Left colon (tissue), 2 donors: ENCODE measurements at regions not wholly inside any gene's neighbourhood (a gene's known extent, or its start where the extent isn't known, plus 50 kb on each side); places are given as distances from the start of the nearest gene placed in this dataset.

Experiments
- ATAC-seq: fragments of 200-7000 bp; cut with Tn5 transposase; one replicate; pipeline ENCODE4 v1.9.1; 2020; ENCODE audit warnings: mild to moderate bottlenecking, moderate library complexity
- DNase-seq, 2 donors: peaks; one replicate each; pipeline ENCODE4 v3.0.0-alpha.2; 2020
- intact Hi-C, 2 donors: fragments of 100-400 bp; cut with DNase I in 1 of 2; cut with micrococcal nuclease in 1 of 2; formaldehyde crosslinking; loops; one replicate each; pipeline versions ENCODE4 v1.11.2 to v1.14.0; 2022; cut with DNase I, micrococcal nuclease
- donor health status: DM: no; HTN: no; CAD: no.
- donor health status: DM: yes; HTN: yes; CAD: no.

DNA sequence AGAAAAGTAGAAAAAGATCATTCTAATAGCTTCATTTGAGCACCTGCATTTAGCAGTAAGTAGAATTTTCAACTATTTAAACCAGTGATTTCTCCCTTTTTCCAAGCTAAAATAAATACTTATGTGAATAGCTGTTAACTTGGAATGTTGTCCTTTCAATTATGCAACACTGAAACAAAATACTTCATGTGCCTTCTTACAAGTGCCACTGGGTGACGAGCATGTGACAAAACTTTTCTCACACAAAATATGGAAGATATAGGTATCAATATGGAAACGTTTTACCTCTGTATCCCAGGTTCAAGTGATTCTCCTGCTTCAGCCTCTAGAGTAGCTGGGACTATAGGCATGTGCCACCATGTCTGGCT, 708.3 kb downstream of the STIM2 start:
- ATAC-seq (no peak), DNase-seq (no peak)
- intact Hi-C loops, result no loop called here

DNA sequence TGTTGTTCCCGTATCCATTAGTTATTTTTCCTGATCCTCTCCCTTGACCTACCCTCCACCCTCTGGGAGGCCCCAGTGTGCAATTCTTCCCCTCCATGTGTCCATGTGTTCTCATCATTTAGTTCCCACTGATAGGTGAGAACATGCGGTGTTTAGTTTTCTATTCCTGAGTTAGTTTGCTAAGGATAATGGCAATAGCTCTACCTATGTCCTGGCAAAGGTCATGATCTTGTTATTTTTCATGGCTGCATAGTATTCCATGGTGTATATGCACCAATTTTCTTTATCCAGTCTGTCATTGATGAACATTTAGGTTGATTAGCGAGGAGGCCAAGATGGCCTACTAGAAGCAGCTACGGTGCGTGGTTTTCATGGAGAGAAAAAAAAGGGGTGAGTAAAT, 714.1 kb downstream of the STIM2 start:
- intact Hi-C loops, result no loop called here
- no peak for ATAC-seq
- DNase-seq, result no peak

DNA sequence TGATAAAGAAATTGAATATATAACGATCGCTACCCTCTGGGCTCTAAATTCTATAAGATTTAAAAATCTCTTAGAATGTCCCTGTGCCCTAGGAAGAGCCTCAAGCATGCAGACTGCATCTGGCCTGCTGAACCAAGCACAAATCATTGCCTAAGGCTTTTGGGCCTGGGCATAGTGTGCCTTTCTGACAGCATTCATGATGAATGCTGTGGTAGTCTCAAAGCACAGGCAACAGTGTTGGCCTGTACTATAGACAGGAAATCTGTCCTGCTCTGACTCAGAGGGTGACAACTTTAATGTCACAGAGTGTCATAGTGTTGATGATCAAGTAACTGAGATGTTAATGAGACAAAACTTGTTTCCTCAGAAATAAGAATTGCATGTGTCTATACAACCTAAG, 717.3 kb downstream of the STIM2 start:
- ATAC-seq (no peak), DNase-seq (no peak)
- intact Hi-C loops, result no loop called here

DNA sequence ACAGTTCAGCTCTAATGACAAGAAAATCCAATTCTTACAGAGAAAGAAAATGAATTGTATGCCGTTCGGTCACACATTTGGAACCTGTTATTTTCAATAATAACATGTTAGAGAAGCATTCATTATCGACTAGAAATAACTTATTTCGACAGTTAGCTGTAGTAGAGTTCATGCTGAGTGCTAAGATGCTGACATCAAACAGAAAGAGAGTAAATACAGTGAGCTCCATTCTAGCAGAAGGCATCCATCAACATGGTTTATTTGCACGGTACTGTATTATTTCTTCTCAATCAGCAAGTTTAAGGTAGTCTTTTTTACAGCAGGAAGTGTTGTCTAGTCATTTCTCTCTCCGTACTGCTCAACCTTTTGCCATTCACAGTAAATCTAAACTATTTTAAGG, 732.1 kb downstream of the STIM2 start:
- no peak for ATAC-seq
- intact Hi-C loops, result no loop called here
- no peak for DNase-seq

DNA sequence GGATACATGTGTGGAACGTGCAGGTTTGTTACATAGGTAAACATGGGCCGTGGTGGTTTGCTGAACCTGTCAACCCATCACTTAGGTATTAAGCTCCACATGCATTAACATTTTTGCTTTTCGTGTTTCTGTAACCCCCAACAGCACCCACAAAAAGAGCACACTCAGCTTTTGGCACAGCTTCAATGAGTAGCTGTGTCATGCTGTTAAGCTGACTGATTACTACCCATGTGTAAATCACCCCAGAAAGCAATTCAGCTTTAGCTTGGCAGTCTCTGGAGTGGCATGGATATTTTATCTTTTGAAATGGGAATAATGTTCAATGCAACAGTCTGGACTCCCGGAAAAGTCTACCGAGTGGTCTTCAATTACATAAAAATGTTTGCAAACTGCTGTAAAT, 734.3 kb downstream of the STIM2 start:
- ATAC-seq (no peak), DNase-seq (no peak)
- intact Hi-C loops, result no loop called here

DNA sequence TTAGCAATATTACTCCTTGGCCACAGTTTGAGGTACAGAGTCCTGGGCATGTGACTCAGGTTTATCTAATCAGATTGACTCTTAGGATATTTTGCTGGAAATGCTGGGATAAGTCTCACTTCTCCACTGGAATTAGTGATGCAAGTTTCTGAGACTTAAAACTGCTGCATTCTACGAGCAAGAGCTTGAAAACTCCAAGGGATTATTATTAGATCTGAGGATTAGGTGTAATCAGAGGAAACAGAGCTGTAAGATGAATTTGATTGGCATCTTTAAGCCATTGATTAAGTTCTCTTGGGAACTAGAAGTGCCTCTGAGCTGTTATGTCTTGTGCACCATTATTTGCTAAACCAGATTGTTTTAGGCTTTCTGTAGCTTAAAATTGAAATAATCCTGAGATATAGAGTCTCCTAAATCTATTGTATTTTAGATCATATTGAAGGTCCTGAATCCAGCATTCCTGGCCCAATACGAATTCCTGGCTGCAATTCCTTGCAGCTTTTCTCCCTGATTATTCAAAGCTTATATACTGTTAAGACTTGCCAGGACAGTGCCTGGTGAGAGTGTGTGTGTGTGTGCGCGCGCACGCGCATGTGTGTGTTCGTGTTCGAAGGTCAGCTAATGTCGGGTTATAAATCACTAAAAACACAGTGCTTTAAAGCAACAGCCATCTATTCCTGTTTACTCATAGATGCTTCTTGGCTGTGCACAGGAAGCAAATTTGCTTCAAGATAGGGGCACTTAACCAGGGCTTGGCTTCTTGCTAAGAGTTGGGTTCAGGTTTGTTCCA, 735.1 kb downstream of the STIM2 start:
- peak in 1 of 2 donors; percentile 9 for DNase-seq

DNA sequence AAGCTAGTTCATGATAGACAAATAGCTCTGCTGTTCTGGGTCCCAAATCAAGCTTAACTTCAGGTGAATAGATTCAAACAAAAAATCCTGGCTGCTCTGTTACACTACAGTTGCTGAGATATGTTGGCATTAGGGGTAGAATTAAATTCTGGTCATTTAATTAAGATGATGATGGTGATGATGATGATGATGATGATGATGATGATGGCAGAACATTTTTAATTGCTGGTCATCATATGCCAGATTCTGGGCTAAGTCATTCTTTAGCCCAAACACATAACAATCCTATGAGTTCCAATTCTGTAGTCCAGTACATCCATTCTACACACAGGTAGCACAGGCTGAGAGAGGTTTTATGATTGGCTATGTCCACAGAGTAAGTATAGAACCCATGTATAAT, 741.5 kb downstream of the STIM2 start:
- DNase-seq (no peak), ATAC-seq (no peak)
- intact Hi-C loops, result no loop called here

More for the DNA sequence above, 735.1 kb downstream of the STIM2 start:
- intact Hi-C loops, result no loop called here
- peak; percentile 68 for ATAC-seq

DNA sequence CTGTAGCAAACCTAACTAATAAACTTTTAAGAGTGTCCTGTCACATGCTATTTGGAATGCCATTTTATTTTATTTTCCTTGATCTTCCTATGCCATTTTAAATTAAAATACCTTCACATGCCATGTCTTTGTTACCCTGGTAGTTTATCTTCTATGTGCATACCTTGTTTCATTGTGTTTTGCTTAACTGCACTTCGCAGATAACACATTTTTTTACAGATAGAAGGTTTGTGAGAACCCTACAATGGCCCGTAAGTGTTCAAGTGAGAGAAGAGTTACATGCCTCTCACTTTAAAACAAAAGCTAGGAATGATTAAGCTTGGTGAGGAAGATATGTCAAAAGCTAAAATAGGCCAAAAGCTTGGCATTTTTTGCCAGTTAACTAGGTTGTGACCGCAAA, 744.1 kb downstream of the STIM2 start:
- ATAC-seq (no peak), DNase-seq (no peak)
- intact Hi-C loops, result no loop called here

DNA sequence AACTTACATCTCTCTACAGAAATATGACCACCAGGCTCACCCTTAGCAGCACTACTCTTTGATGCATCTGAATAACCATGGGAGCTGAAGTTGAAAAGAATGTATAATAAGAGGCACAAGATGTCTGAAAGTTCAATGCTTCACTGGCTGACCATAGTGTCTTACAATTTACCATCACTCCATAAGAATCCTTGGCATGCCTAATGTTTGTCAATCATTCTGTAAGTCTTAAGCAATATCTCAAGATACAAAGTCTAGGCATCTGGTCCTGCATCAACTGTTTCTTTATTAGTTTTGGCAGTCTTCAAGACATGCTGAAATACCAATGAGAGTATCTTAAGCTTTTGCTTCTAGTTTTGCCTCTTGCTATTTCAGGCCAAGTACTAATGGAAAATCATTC, 755.5 kb downstream of the STIM2 start:
- DNase-seq (no peak), ATAC-seq (no peak)
- intact Hi-C loops, result no loop called here

DNA sequence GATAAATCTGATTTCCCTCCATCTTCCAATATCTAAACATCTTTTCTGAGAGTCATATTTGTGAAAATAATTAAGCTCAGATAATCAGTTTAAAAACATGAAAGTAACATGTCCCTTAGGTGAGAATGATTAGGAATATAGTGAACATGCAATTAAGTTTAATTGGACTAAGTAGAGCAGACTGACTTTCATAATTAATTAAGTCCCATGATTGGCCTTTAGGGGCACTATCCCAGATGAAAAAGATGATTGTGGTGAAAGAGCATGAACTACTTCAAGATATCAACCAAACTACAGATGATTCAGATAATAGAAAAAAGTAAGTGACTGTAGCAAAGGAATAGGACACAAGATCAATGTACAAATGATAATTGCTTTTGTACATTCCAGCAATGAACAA, 758.8 kb downstream of the STIM2 start:
- no peak for DNase-seq
- intact Hi-C loops, result no loop called here

DNA sequence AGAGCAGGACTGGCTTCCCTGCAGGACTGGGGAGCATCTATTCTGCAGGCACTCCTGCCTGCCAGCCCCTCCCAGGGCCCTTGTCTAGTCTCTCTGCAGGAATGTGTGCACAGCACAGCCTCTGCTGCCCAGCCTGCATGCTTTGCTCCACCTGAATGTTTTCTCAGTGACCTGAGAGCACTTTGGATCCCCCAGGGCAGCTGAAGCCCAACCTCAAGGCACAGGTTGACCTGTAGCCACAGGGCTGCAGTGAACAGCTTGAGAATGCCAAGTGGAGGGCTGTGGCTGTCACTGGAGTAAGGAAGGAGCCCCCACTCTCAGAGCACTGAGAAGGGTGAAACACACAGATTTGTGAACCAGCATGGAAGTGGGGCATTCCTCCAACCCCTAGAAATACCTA, 760.2 kb downstream of the STIM2 start:
- intact Hi-C loops, result no loop called here
- ATAC-seq, result no peak

More for the DNA sequence above, 758.8 kb downstream of the STIM2 start:
- ATAC-seq, result no peak

DNA sequence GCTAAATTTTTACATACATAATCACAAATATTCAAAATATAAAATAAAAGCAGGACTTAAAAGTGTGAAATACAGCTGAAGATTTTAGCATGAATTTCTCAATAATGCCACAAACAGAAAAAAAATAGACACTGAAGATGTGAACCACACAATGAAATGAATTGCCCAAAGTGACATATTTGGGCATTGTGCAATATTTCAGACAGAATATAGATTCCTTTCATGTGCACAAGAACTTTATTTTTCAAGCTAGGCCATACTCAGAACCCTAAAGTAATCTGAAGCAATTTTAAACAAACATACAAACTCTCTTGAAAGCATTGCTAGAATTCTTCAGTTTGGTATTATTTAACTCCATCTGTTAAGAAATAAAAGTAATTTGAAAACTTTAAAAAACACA, 764.1 kb downstream of the STIM2 start:
- intact Hi-C loops, result no loop called here
- ATAC-seq, result no peak
- no peak for DNase-seq

More for the DNA sequence above, 760.2 kb downstream of the STIM2 start:
- no peak for DNase-seq

DNA sequence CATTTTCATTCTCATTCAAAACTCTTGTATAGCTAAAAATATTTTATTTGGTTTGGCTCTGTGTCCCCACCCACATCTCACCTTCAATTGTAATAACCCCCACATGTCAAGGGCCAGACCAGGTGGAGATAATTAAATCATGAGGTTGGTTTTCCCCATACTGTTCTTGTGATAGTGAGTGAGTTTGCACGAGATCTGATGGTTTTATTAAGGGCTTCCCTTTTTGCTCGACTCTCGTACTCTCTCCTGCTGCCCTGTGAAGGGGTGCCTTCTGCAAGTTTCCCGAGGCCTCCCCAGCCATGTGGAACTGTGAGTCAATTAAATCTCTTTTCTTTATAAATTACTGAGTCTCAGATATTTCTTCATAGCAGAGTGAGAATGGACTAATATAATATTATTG, 768.0 kb downstream of the STIM2 start:
- ATAC-seq (no peak), DNase-seq (no peak)
- intact Hi-C loops, result no loop called here

DNA sequence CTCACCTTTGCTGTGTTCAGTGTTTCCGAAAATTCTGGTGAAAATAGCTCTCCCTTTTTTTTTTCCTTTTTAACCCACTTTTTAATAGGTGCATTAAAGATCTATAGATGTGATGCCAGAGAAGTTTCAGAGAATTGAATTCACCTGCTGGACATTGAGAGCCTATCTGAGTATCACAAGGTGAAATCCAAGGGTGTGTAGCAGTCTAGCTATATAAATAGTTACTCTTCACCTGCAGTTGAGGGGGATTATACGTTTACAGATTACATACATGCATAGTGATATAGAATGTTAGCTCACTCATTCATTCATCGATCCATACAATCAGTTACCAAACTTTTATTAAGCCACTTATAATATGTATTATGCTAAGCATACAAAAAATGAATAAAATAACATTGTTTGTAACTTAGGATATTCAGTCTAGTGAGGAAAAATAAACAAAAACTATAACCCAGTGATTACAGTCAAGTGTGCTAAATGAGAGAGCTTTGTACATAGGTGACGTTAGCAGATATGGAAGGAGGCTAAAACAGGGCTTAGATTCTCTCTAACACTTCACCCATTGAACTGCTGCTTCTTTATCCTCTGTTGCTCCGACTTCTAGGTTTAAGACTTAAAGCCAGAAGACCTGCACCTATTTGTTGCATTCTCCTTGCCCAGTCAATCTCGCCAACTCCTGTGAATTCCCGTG, 769.0 kb downstream of the STIM2 start:
- intact Hi-C loops, result no loop called here
- ATAC-seq (no peak), DNase-seq (no peak)

DNA sequence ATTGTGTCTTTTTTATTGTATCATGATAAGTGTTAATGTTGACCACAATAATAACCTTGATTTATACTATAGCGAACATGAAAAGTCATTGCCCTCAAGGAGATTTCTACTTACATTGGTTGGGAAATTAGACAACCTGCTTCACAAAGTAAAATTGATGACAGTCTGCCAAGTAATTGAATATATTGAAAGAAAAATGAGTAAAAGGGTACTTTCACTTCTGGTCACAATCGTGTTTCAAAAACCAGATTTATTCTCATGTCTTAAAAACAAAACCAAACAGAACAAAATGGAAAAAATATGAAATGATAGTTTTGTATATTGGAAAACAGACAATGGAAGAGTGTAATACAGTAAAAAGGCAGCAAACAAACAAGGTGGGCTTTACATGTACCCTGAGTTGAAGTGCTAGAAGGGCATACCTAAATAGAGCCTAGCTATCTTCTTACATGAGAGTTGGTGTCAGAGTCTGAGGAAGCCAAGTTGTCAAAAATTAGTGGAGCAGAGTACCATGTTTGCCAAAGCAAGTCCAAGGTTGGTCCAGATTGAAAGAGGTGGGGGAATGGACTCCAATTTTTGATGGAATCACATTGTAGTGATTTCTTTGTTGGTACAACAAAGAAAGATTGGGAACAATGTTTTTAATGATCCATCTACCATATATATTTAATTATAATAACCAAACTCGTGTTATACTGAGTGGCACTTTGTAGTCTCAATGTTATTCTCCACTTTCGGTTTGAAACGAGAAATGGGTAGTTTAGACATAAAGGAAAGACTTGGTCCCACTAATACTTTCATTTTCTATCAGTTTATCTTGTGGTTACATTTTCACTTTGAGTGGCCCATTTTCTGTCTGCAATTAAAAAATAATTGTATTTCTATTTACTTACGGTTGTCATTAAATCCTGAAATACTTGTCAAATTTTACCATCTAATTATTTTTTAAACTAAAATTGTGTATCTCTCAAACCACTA, 775.6 kb downstream of the STIM2 start:
- DNase-seq, result no peak
- intact Hi-C loops, result no loop called here
- no peak for ATAC-seq

DNA sequence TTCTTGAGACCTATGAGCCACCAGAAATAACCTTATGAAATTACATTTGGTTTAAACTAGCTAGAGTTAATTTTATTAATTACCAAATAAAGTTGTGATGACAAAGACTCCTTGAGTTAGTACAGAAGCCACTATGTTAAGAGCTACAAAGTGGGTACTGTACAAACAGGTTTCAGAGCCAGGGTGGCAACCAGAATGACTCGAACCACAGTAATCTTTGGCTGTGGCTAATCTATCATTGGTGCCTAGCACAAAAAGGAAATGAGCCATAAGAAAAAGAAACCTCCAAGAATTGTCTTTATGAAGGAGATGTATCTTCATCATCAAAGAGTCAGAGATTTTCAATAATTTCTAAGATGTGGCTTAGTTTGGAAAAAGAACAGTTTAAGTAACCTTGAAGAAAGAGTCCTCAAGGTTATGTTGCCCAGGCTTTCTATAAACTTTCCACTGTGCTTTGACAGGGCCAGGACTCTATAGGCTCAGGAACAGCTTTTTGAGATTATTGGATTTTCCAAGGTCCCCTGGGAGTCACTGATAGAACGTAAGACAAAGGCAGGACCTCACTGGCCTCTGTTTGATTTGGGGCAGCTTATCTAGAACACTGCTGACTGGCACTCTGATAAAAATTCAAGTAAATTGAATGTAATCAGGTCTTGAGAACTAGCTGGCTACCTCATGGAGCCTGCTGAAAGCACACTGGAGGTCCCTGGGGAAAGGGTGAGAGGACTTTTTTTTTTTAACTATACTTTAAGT, 777.7 kb downstream of the STIM2 start:
- ATAC-seq (no peak), DNase-seq (no peak)
- intact Hi-C loops, result no loop called here

DNA sequence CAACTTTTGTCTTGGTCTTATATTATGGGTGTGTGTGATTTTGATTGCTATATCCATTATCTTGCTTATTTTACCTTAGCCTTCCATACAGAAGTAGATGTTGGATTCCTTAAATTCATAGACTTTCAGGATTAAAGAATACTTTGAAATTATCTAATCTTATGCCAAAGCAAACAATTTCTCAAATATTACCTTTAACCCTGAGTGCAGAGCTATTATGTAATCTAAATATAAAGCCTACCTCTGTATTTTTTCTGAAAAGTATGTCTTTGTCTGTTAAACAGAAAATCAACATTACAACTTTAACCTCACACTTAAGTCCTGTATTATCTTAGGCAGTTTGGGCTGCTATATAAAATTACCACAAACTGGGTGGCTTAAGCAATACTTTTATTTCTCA, 782.5 kb downstream of the STIM2 start:
- no peak for DNase-seq
- ATAC-seq, result no peak
- intact Hi-C loops, result no loop called here

DNA sequence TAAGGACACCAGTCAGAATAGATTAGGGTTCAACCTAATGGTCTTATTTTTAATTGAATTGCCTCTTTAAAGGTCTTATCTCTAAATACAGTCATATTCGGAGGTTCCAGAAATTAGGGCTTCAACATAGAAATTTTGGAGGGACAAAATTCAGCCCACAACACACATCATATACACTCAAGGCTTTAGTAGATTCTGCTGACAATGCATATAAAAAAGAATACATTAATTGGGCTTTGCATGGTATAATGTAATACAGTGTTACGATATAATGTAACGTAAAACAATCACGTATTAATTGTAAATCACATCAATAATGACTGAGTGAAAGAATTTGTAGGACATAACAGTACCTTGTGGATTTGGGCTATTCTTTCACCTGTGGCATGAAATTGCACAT, 787.8 kb downstream of the STIM2 start:
- intact Hi-C loops, result no loop called here
- ATAC-seq (no peak), DNase-seq (no peak)

DNA sequence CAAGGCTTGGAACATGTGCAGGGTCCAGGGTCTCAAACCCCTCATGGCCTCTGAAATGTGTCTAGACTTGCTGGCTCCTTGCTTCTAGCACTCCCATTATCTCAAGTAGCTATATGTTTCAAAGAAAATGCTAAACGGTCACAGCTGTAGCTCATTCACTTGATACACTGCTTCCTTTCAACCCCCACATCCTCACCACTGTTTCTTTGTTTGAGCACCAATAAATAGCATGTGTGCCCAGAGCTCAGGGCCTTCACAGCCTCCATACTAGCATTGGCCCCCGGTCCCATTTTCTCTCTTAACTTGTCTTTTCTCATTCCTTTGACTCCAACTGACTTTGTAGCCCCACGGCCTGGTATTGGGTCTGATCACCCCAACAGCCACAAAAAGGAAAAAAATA, 801.8 kb downstream of the STIM2 start:
- no peak for ATAC-seq

More for the DNA sequence above, 801.8 kb downstream of the STIM2 start:
- intact Hi-C loops, result no loop called here
- DNase-seq, result no peak
